ENCODE measurements at regions not wholly inside any gene's neighbourhood (a gene's known extent, or its start where the extent isn't known, plus 50 kb on each side); places are given as distances from the start of the nearest gene placed in this dataset.

DNA sequence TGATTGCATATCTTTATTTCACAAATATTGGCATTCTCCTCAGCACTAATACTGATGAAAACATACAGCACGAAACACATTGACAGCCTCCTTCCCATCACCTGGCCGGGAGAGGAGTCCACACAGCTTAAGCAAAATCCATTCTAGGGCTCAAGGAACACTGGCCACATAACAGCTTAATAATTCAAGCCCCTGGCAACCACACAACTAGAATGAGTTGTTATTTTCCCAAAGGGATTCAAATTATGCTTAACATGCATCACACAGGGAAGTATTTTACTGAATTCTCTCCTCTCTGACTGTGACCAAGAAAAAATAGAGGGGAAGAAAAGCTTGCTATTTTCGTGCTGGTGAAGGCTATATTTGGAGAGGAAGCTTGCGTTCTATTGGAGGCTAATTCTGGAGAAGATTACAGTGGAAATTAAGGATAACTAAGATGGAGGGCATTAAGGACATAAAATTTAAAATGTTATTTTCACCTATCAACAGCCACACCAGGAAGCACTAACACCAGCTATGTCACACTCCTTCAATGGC, 198.5 kb downstream of the ADGRG6 start:
- H3K27me3 ChIP-seq (ENCODE audit: control insufficient read depth, insufficient read depth, low read length), result no peaks in the 10 kb centered on the region
- no peak for DNase-seq (ENCODE audit: low read depth, low spot score)
- H3K4me1 ChIP-seq (ENCODE audit: control insufficient read depth, insufficient read depth, low read length), result no peaks in the 10 kb centered on the region
- no peaks in the 10 kb centered on the region for H3K36me3 ChIP-seq (ENCODE audit: control insufficient read depth, insufficient read depth, low read length)
- no CpG with 5 or more reads among the region's 4 CpGs for WGBS (ENCODE audit: insufficient coverage, insufficient read length)
- H3K27ac ChIP-seq (ENCODE audit: low read length), result no peak overlapping the region
- no peaks in the 10 kb centered on the region; the same call in 1 of the 2 replicates for H3K9me3 ChIP-seq (ENCODE audit: control insufficient read depth, insufficient read depth, low read length)
- no peak overlapping the region for H3K4me3 ChIP-seq (ENCODE audit: low read length)

DNA sequence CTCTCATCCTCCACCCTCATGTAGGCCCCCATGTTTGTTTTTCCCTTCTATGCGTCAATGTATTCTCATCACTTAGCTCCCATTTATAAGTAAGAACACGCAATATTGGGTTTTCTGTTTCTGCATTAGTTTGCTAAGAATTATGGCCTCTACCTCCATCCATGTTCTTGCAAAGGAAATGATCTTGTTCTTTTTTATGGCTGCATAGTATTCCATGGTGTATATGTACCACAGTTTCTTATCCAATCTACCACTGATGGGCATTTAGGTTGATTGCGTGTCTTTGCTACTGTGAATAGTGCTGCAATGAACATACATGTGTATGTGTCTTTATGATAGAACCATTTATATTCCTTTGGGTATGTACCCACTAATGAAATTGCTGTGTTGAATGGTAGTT, 200.0 kb downstream of the ADGRG6 start:
- no CpG with 5 or more reads among the region's 3 CpGs for WGBS (ENCODE audit: insufficient coverage, insufficient read length)
- Histone ChIP-seq H3K9me3 (ENCODE audit: control insufficient read depth, insufficient read depth, low read length) (no peaks in the 10 kb centered on the region; the same call in 1 of the 2 replicates), H3K36me3 (ENCODE audit: control insufficient read depth, insufficient read depth, low read length) (no peaks in the 10 kb centered on the region), H3K27me3 (ENCODE audit: control insufficient read depth, insufficient read depth, low read length) (no peaks in the 10 kb centered on the region), H3K27ac (ENCODE audit: low read length) (no peak overlapping the region), H3K4me3 (ENCODE audit: low read length) (no peak overlapping the region), H3K4me1 (ENCODE audit: control insufficient read depth, insufficient read depth, low read length) (no peaks in the 10 kb centered on the region)
- DNase-seq (ENCODE audit: low read depth, low spot score), result no peak

- WGBS (ENCODE audit: insufficient coverage, insufficient read length), result no CpG with 5 or more reads among the region's 4 CpGs
- no peak for DNase-seq (ENCODE audit: low read depth, low spot score)
- no peak overlapping the region for H3K4me3 ChIP-seq (ENCODE audit: low read length)
These were observed 205.3 kb downstream of the ADGRG6 start for GRCh38 chr6:142507065-142507464.

DNA sequence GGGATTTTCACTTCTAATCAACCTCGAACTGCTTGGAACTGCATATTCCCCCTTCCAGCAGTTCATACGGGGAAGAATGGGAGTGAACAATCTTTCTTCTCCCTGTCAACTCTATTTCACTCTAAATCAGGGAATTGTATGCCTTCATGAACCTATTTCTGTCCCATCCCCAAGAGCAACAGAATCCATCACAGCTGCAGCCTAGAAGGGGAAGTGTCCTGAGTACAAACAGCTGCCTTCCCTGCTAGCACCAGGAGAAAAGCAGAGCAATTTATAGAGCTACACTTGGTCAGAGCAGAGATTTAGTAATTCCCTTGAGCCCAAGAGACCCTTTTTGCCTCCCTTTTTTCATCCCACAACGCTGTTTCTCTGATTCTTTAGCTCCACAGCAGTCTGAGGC, 208.4 kb downstream of the ADGRG6 start:
- WGBS (ENCODE audit: insufficient coverage, insufficient read length), result no CpG with 5 or more reads among the region's 3 CpGs

More at GRCh38 chr6:142507065-142507464, 205.3 kb downstream of the ADGRG6 start:
- Histone ChIP-seq H3K27me3 (ENCODE audit: control insufficient read depth, insufficient read depth, low read length) (no peaks in the 10 kb centered on the region), H3K4me1 (ENCODE audit: control insufficient read depth, insufficient read depth, low read length) (no peaks in the 10 kb centered on the region), H3K9me3 (ENCODE audit: control insufficient read depth, insufficient read depth, low read length) (no peaks in the 10 kb centered on the region), H3K36me3 (ENCODE audit: control insufficient read depth, insufficient read depth, low read length) (no peaks in the 10 kb centered on the region), H3K27ac (ENCODE audit: low read length) (no peak overlapping the region)

GRCh38 chr6:142518126-142518525, 216.3 kb downstream of the ADGRG6 start:
- Histone ChIP-seq H3K9me3 (ENCODE audit: control insufficient read depth, insufficient read depth, low read length) (no peaks in the 10 kb centered on the region), H3K36me3 (ENCODE audit: control insufficient read depth, insufficient read depth, low read length) (no peaks in the 10 kb centered on the region), H3K27me3 (ENCODE audit: control insufficient read depth, insufficient read depth, low read length) (no peaks in the 10 kb centered on the region), H3K27ac (ENCODE audit: low read length) (no peak overlapping the region), H3K4me1 (ENCODE audit: control insufficient read depth, insufficient read depth, low read length) (no peaks in the 10 kb centered on the region), H3K4me3 (ENCODE audit: low read length) (no peak overlapping the region)
- WGBS (ENCODE audit: insufficient coverage, insufficient read length), result no CpG with 5 or more reads among the region's 3 CpGs
- DNase-seq (ENCODE audit: low read depth, low spot score), result no peak

More for the DNA sequence above, 208.4 kb downstream of the ADGRG6 start:
- Histone ChIP-seq H3K9me3 (ENCODE audit: control insufficient read depth, insufficient read depth, low read length) (no peaks in the 10 kb centered on the region), H3K36me3 (ENCODE audit: control insufficient read depth, insufficient read depth, low read length) (no peaks in the 10 kb centered on the region), H3K27me3 (ENCODE audit: control insufficient read depth, insufficient read depth, low read length) (no peaks in the 10 kb centered on the region), H3K27ac (ENCODE audit: low read length) (no peak overlapping the region), H3K4me1 (ENCODE audit: control insufficient read depth, insufficient read depth, low read length) (no peaks in the 10 kb centered on the region), H3K4me3 (ENCODE audit: low read length) (no peak overlapping the region)
- no peak for DNase-seq (ENCODE audit: low read depth, low spot score)

- H3K4me3 ChIP-seq (ENCODE audit: low read length), result no peak overlapping the region
- H3K36me3 ChIP-seq (ENCODE audit: control insufficient read depth, insufficient read depth, low read length), result no peaks in the 10 kb centered on the region
- no CpG with 5 or more reads among the region's 4 CpGs for WGBS (ENCODE audit: insufficient coverage, insufficient read length)
- no peak overlapping the region for H3K27ac ChIP-seq (ENCODE audit: low read length)
- H3K27me3 ChIP-seq (ENCODE audit: control insufficient read depth, insufficient read depth, low read length), result no peaks in the 10 kb centered on the region
- no peak for DNase-seq (ENCODE audit: low read depth, low spot score)
- H3K4me1 ChIP-seq (ENCODE audit: control insufficient read depth, insufficient read depth, low read length), result no peaks in the 10 kb centered on the region
- H3K9me3 ChIP-seq (ENCODE audit: control insufficient read depth, insufficient read depth, low read length), result no peaks in the 10 kb centered on the region
These were observed 217.0 kb downstream of the ADGRG6 start for GRCh38 chr6:142518761-142519160.

GRCh38 chr6:142521791-142522190, 220.0 kb downstream of the ADGRG6 start:
- Histone ChIP-seq H3K4me1 (ENCODE audit: control insufficient read depth, insufficient read depth, low read length) (no peaks in the 10 kb centered on the region), H3K36me3 (ENCODE audit: control insufficient read depth, insufficient read depth, low read length) (no peaks in the 10 kb centered on the region), H3K4me3 (ENCODE audit: low read length) (no peak overlapping the region), H3K27ac (ENCODE audit: low read length) (no peak overlapping the region), H3K27me3 (ENCODE audit: control insufficient read depth, insufficient read depth, low read length) (no peaks in the 10 kb centered on the region), H3K9me3 (ENCODE audit: control insufficient read depth, insufficient read depth, low read length) (no peaks in the 10 kb centered on the region)
- no peak for DNase-seq (ENCODE audit: low read depth, low spot score)
- no CpG with 5 or more reads among the region's 2 CpGs for WGBS (ENCODE audit: insufficient coverage, insufficient read length)

- H3K9me3 ChIP-seq (ENCODE audit: control insufficient read depth, insufficient read depth, low read length), result no peaks in the 10 kb centered on the region
- no peak overlapping the region for H3K27ac ChIP-seq (ENCODE audit: low read length)
- H3K4me3 ChIP-seq (ENCODE audit: low read length), result no peak overlapping the region
- no peaks in the 10 kb centered on the region for H3K36me3 ChIP-seq (ENCODE audit: control insufficient read depth, insufficient read depth, low read length)
- H3K27me3 ChIP-seq (ENCODE audit: control insufficient read depth, insufficient read depth, low read length), result no peaks in the 10 kb centered on the region
- WGBS (ENCODE audit: insufficient coverage, insufficient read length), result no CpG with 5 or more reads among the region's 4 CpGs
- H3K4me1 ChIP-seq (ENCODE audit: control insufficient read depth, insufficient read depth, low read length), result no peaks in the 10 kb centered on the region
- no peak for DNase-seq (ENCODE audit: low read depth, low spot score)
These were observed 221.9 kb downstream of the ADGRG6 start for GRCh38 chr6:142523515-142524375.

GRCh38 chr6:142530566-142530965, 228.8 kb downstream of the ADGRG6 start:
- Histone ChIP-seq H3K4me1 (ENCODE audit: control insufficient read depth, insufficient read depth, low read length) (peaks cover 1% of the 10 kb centered on the region; the same call in 1 of the 2 replicates), H3K36me3 (ENCODE audit: control insufficient read depth, insufficient read depth, low read length) (no peaks in the 10 kb centered on the region), H3K4me3 (ENCODE audit: low read length) (no peak overlapping the region), H3K9me3 (ENCODE audit: control insufficient read depth, insufficient read depth, low read length) (no peaks in the 10 kb centered on the region; the same call in 1 of the 2 replicates), H3K27ac (ENCODE audit: low read length) (no peak overlapping the region), H3K27me3 (ENCODE audit: control insufficient read depth, insufficient read depth, low read length) (no peaks in the 10 kb centered on the region)
- WGBS (ENCODE audit: insufficient coverage, insufficient read length), result no CpG with 5 or more reads among the region's 3 CpGs
- DNase-seq (ENCODE audit: low read depth, low spot score), result no peak

DNA sequence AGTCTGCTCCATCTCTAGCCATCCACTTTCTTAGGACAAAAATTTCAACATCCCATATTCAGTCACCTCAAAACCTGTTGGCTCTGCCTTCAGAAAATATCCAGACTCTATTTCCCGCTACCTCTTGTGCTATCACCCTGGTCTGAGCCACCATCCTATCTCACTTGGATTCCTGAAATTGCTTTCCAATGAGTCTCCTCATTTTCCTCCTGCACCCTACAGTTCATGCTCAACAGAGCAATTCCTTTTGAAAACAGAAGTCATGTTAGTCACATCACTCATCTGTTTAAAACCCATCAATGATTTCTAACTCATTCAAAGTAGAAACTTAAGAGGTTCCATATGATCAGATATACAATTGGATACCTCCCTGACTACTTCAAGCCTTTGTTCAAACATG, 229.9 kb downstream of the ADGRG6 start:
- no peak for DNase-seq (ENCODE audit: low read depth, low spot score)
- H3K36me3 ChIP-seq (ENCODE audit: control insufficient read depth, insufficient read depth, low read length), result no peaks in the 10 kb centered on the region
- no peak overlapping the region for H3K4me3 ChIP-seq (ENCODE audit: low read length)
- H3K4me1 ChIP-seq (ENCODE audit: control insufficient read depth, insufficient read depth, low read length), result peaks cover 1% of the 10 kb centered on the region; the same call in 1 of the 2 replicates
- H3K27ac ChIP-seq (ENCODE audit: low read length), result no peak overlapping the region
- H3K27me3 ChIP-seq (ENCODE audit: control insufficient read depth, insufficient read depth, low read length), result no peaks in the 10 kb centered on the region
- no peaks in the 10 kb centered on the region; the same call in 1 of the 2 replicates for H3K9me3 ChIP-seq (ENCODE audit: control insufficient read depth, insufficient read depth, low read length)
- WGBS (ENCODE audit: insufficient coverage, insufficient read length), result no CpG with 5 or more reads among the region's 1 CpG

Data from iPS DF 6.9 (cell line).